ENCODE measurements at regions not wholly inside any gene's neighbourhood (a gene's known extent, or its start where the extent isn't known, plus 50 kb on each side); places are given as distances from the start of the nearest gene placed in this dataset.

GRCh38 chr16:77555126-77555525, 120.3 kb upstream of the ADAMTS18 start:
- no peak for DNase-seq

GRCh38 chr16:77555791-77556190, 121.0 kb upstream of the ADAMTS18 start:
- no peak for DNase-seq

DNA sequence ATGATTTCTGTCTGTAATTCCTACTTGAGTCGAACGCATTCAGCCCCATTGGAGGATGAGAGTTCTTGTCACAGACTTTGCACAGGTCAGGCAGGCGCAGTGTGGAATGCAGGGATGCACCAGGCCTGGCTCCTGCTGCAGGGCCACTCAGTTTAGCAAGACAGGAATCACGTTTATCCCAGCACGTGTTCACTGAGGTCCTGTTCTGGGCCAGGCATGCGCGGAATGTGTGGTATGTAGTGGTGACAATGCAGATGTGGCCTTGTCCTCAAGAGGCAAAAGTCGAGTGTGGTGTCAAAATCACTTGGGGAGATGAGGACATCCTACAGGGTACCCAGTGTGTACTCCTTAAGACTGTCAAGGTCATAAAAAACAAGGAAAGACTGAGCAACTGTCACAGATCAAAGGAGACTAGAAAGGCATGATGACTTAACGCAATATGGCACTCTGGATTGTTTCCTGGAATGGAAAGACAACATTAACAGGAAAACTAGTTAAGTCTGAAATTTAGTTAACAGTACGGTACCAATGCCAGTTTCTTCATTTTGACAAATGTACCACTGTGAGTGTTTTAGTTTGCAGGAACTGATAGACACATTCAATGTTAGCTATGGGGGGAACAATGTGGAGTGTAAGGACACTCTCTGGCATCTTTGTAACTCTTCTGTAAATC, 121.5 kb upstream of the ADAMTS18 start:
- no peak for DNase-seq

DNA sequence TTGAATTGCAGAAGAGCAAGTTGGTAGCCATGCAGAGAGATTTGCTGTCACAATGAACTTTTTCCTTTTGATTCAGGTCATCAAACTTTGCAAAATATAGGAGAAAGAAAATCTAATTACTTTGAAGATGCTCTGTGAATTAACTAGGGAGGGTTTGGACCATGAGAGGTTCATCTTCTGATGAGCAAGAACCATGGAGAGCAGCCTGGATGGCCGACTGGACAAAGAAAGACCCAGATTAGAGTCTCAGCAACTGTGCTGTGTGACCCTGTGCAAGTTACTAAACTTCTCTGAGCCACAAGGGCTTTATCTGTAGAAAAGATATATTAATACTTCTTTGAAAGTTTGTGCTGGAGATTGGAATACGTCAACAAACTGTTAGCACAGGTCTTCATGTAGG, 122.6 kb upstream of the ADAMTS18 start:
- no peak for DNase-seq

DNA sequence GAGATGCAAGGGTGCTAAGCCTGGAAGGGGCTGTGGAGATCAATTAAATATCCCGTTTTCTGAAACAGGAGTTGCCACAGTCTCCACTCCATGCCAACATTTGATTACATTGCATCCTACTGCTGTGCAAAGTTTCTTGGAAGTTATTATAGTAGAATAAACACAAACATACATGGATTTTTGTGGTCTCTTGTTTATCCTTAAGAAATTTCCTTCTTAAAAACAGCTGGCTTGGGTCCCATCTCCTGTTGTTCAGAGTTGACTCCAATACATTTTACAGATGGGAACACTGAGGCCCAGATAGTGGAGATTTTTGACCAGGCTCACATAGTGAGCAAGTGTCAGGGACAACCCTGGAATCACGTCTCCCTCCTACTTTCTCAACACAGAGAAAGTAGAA, 124.0 kb upstream of the ADAMTS18 start:
- DNase-seq, result no peak

DNA sequence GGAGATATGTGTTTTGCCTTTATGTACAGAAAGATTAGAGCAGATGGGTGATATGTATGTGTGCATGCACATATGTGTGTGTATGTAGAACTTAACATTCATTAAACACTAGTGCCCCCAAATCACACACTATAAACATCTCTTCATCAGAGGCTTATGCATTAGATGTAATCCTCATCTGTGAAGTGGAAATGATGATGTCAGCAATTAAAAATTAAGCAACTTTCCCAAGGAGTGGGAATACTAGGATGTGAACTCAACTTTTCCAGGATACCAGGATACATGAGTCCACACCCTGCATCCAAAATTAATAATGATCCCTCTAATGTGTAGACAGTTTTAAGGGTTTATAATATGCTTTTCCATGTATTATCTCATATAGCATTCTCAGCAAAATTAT, 127.7 kb upstream of the ADAMTS18 start:
- DNase-seq, result no peak

DNA sequence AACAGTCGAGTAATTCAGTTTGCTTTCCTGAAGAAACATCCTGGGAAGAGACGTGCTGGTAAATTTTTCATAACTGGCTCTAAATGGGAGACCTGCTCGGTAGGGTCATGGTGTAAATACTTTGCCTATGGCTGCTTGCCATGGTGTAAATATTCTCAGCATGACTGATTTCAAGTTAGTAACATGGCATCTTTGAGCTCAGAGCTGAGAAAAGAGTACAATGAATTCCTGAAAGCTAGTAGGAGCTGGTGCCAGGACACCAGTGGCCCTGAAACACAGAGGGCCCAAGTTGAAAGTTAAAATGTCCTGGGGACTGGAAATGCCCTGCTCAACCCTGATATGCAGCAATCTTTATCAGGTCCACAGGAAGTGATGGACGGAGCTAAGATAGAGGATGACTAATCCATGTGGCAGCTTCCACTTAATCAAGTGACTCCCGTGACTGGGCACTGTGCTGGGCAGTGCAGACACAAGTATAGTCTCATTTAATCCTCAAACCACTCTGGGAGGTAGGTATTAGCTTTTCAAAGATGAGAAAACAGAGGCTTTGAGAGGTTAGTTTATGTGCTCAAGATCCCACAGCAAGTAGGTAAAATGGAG, 130.1 kb upstream of the ADAMTS18 start:
- DNase-seq, result no peak

DNA sequence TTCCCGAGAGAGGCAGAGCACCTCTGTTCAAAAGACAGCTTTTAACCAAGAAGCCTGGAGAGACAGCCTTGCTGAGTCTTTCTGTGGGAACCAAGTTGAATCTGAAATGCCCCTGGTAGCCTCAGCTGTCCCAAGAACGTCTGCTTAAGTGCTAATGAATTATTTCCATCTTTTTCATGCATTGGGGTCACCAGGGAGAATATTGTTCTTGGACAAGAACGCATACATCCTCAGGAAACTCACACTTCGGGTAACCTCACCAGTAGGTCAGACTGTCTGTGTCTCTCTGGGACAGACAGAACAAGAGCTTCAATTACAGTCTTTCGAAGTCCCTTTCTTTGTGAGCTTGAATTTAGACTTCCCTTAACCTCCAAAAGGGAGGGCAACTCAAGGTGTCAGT, 134.6 kb upstream of the ADAMTS18 start:
- no peak for DNase-seq

DNA sequence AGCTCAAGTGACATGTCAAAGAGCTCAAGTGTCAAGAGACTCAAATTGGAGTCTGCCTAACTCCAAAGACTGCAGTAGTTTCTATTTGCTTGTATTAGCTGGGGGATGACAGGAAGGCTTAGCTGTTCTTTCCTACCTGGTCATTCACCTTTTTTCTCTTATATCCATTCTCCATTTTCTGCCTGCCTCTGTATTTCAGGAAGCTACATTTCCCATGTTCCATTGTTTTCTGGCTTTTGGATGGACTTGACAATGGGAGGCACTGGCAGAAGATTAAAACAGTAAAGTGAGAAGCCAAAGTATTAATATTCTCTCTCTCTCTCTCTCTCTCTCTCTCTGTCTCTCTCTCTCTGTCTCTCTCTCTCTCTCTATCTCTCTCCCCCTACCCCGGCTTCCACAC, 135.7 kb upstream of the ADAMTS18 start:
- DNase-seq, result no peak

DNA sequence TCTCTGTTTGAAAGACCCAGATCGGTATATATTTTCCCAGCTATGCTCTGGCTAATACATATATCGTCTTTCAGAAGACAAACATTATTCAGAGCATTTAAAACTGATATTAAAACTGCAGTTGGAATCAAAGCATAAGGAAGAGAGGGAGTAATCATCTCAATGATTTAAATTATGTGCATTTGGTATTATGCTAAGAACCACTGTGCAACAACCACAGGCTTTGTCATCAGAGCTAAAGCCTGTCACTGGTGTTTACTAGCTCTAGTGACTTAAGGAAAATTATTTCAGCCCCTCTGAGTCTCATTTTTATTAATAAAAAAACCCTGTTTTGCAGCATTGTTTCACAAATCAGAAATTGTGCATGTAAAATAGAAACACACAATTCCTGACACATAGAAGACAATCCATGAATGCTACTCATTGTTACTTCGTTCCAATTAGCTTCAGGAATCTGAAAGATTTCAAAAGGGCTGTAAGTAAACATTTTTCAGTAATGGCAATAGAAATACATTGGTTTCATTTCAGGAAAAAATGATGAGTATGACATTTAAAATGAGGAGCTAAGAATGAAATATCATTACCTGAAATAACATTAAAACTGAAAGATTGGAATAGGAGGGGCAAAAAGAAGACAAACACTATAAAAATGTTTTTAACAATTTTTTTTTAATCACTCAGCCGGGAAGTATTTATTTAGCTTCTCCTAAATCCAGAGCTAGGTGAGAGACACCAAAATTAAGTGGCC, 136.5 kb upstream of the ADAMTS18 start:
- DNase-seq, result no peak

DNA sequence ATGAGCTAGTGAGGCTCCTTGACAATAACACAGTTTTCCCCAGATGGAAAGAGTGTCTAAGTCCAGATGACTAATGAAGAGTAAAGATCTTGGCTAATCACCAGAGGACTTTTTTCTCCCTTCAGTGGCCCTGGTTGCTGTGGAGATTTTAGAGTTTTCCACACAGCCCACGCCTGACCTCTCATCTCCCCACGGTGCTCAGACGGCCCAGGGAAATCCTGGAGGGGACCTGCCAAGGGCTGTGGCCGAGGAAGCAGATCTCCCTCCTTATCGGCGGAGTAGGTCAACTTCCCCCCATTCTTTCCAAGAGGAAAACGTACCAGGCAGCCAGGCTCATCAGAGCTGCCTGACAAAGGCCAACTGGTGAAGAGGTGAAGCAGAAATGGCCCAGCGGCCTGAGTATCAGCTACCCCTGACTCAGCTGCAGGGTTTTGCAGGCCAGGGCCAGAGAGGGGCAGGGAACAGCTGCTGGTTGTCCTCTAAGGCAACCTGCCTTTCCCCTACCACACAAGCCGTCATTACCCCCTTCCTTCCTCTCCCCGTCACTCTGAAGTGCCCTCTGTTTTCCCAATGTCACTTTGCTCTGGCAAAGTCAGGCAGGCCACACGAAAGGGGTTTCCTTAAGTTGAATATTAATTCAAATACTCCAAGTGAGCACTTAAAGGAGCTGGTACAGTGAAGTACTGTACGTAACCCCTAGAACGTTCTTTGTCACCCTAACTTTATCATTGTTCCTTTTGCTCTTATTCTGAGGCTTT, 140.2 kb upstream of the ADAMTS18 start:
- DNase-seq, result no peak

GRCh38 chr16:77579351-77579891, 142.9 kb upstream of the NUDT7 start:
- DNase-seq, result no peak

DNA sequence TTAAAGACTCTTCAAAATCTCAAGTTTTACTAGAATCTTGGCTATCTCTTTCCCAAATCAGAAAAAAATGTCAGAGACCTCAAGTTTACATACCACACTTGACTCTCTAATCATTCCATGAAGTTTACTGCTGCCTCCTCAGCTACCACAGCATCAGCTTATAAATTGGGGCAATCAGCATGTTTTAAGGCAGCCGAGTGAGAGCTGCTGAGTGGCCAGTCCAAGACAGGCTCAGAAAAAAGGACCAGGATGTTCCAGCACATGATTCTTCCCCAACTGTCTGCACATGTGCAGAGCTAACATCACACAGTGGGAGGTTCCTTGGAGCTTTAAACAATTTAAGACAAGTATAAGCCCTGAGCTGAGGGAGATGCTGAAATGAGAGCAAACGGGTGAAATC, 140.6 kb upstream of the NUDT7 start:
- no peak for DNase-seq

- DNase-seq, result no peak
These were observed 138.0 kb upstream of the NUDT7 start for GRCh38 chr16:77584205-77584859.

DNA sequence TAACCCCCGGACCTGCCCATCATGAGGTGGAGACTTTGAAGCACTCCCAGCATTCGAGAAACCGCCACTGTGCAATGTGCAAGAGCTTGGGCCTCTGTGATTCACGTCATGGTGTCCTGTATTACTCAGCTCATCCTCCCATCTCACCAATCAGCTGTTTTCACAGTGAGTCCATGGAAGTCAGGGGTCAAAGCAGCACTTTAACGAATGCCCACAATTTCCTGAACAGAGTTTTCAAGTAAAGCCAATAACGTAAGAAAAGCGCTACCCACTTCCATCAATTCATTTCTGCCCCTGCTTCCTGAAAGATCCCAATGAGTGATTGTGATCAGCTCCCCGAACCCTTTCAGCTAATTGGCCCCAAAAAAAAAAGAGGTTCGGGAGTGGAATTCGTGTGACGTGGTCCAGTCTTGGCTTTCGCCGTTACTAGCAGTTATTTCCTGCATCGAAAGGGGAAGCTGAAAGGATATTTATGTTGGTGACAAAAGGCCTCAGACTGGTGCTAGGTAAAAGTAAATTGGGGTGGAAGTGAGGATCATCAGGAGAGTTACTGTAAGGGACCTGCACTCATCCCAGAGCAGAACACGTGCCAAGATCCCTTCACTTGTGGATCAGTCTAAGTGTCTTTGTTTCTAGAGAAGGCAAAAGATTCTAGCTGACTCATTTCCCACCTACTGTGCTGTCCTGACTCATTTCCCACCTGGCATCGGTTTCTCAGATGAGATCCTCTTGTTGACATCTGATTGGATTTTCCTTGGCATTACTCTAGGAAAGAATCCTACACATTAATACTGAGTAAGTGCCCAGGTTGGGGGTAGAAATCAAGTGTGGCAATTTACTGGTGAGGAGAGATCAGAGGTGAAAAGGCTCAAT, 136.7 kb upstream of the NUDT7 start:
- DNase-seq, result no peak

DNA sequence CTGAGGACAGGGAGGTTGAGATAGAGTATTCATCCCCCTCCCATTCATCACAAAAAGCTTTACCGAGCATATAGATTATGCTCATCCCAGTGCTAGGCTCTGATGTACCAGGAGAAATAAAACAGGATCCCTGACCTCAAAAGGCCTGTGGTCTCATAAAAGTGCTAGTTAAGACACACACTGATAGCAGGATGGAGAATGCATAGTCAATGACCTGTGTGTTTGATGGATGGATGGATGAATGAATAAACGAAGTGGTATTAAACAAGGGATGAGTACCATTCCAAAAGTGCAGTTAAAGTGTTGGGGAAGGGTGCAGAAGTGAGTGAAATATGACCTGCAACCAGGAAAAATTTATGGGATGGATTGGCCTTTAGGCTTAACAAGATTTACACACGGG, 133.9 kb upstream of the NUDT7 start:
- DNase-seq, result no peak

- no peak for DNase-seq
These were observed 133.1 kb upstream of the NUDT7 start for GRCh38 chr16:77589071-77589765.

DNA sequence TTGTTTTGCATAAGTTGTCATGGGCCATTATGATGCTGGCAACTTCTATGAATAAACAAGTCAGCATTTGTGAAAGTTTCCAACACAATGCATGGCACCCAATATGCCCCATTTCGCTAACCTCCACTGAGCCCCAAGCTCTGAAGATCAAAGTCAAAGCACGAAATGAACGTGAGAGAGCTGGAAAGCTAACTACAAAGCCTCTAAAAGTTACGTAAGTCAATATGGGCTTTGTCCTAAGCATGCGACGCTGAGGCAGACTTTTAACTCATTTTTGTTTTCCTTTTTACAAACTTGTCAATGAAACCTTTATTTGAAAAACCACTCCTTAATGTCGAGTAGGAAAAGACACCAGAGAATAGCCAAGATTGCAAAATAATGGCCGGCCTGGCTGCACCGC, 131.6 kb upstream of the NUDT7 start:
- DNase-seq, result no peak

DNA sequence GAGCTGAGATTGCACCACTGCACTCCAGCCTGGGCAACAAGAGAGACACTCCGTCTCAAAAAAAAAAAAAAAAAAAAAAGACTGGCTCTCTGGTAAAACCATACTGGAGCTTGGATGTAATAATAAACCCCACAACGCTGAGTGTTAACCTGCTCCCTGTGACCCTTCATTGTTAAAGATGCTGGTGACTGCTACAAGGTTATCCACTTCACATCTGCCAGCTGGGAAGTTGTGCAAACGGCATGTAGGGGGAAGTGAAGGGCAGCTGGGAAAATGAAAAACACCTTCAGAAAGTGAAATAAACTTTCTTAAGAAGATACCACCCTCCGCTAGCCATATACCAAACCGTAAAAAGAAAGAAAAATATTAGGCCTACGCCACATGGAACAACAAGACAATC, 131.0 kb upstream of the NUDT7 start:
- DNase-seq, result no peak

DNA sequence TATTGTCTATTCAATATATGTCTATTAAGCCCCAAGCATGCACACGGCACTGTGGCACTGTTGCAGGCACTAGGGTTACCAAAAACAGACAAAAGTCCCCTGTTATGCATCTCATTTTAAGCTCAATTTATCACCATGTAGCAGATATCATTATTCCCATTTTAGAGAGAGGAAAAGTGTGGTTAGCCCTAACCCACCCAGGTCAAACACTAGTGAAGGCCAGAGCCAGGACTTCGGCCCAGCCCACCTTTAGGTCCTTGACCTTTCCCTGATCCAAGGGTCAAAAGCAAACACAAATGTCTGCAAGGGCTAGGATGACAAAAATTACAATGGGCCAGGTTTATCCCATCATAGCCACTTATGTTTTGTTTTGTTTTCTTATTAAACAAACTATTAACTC, 130.3 kb upstream of the NUDT7 start:
- no peak for DNase-seq

GRCh38 chr16:77594057-77594456, 128.3 kb upstream of the NUDT7 start:
- DNase-seq, result no peak

Measured in NCI-H2029 (cell line).